Fibroblast of pulmonary artery (primary cell): ENCODE measurements at regions not wholly inside any gene's neighbourhood (a gene's known extent, or its start where the extent isn't known, plus 50 kb on each side); places are given as distances from the start of the nearest gene placed in this dataset.

Experiments used
- DNase-seq: peaks from one replicate; pipeline ENCODE4 v3.0.0-alpha.2; 2010; ENCODE audit warnings: low read depth
- H3K4me3 ChIP-seq: replicated peaks from 2 replicates; pipeline ENCODE4 v1.5.1; 2011; ENCODE audit warnings: low read depth, mild to moderate bottlenecking, control low read depth, low read length, moderate library complexity
- CTCF ChIP-seq: IDR thresholded peaks from 2 replicates; pipeline ENCODE4 v1.5.1; 2011; ENCODE audit warnings: mild to moderate bottlenecking, control low read depth, low read length, inconsistent platforms; ENCODE audit errors: missing control alignments

- H3K4me3 ChIP-seq = no peak overlapping the region
- DNase-seq = no peak
- TF ChIP-seq CTCF = no peak
Measured at GRCh38 chr3:96677156-96677555, 137.2 kb upstream of the EPHA6 start.

- no peak for TF ChIP-seq CTCF
- H3K4me3 ChIP-seq = no peak overlapping the region
- no peak for DNase-seq
Measured at GRCh38 chr3:96678325-96678724, 136.1 kb upstream of the EPHA6 start.

- TF ChIP-seq CTCF = no peak
- H3K4me3 ChIP-seq = no peak overlapping the region
- DNase-seq = no peak
Measured at GRCh38 chr3:96700322-96701315, 113.8 kb upstream of the EPHA6 start.

GRCh38 chr3:96705895-96706294 is 108.5 kb upstream of the EPHA6 start:
- no peak overlapping the region for H3K4me3 ChIP-seq
- no peak for TF ChIP-seq CTCF

GRCh38 chr3:96706509-96706908 is 107.9 kb upstream of the EPHA6 start:
- H3K4me3 ChIP-seq = no peak overlapping the region
- no peak for TF ChIP-seq CTCF

More at GRCh38 chr3:96705895-96706294, 108.5 kb upstream of the EPHA6 start:
- no peak for DNase-seq

GRCh38 chr3:96711816-96712215 is 102.6 kb upstream of the EPHA6 start:
- H3K4me3 ChIP-seq = no peak overlapping the region
- DNase-seq = no peak
- no peak for TF ChIP-seq CTCF

More at GRCh38 chr3:96706509-96706908, 107.9 kb upstream of the EPHA6 start:
- no peak for DNase-seq

- no peak for TF ChIP-seq CTCF
- DNase-seq = no peak
- no peak overlapping the region for H3K4me3 ChIP-seq
Measured at GRCh38 chr3:96712792-96713191, 101.6 kb upstream of the EPHA6 start.
